ENCODE measurements at regions not wholly inside any gene's neighbourhood (a gene's known extent, or its start where the extent isn't known, plus 50 kb on each side); places are given as distances from the start of the nearest gene placed in this dataset.
A peak's percentile ranks its signal among the peaks of the same experiment; 100 is the strongest.

GRCh38 chr2:9764153-9764778, 79.0 kb upstream of the TAF1B start:
- ChIA-PET POLR2A (no interaction called here), CTCF (interaction anchor here (1.0 kb wide), 1 partner anchor 284 kb away, joined by 3 read pairs; no protein-coding TSS in a partner anchor)
- no peak for TF ChIP-seq CTCF (IDR thresholded peaks at IDR 0.05; ENCODE audit: insufficient read depth, low read length, missing control alignments)
- DNase-seq (ENCODE audit: low read depth, low spot score) = no peak
- no peak overlapping the region for H3K4me3 ChIP-seq (ENCODE audit: low read depth, low read length)

- ChIA-PET POLR2A (no interaction called here), CTCF (no interaction called here)
- H3K4me3 ChIP-seq (ENCODE audit: low read depth, low read length) = no peak overlapping the region
- TF ChIP-seq CTCF (IDR thresholded peaks at IDR 0.05; ENCODE audit: insufficient read depth, low read length, missing control alignments) = no peak
- no peak for DNase-seq (ENCODE audit: low read depth, low spot score)
These were observed 77.4 kb upstream of the TAF1B start for GRCh38 chr2:9765611-9766531.

GRCh38 chr2:9767656-9768281, 75.5 kb upstream of the TAF1B start:
- DNase-seq (ENCODE audit: low read depth, low spot score) = no peak
- no peak overlapping the region for H3K4me3 ChIP-seq (ENCODE audit: low read depth, low read length)
- no peak for TF ChIP-seq CTCF (IDR thresholded peaks at IDR 0.05; ENCODE audit: insufficient read depth, low read length, missing control alignments)
- ChIA-PET POLR2A (no interaction called here), CTCF (interaction anchor here (0.7 to 9.6 kb wide), 7 partner anchors 11 to 280 kb away, joined by 3 to 180 read pairs (median 27); no protein-coding TSS in a partner anchor)

GRCh38 chr2:9768388-9768787, 74.9 kb upstream of the TAF1B start:
- TF ChIP-seq CTCF (IDR thresholded peaks at IDR 0.05; ENCODE audit: insufficient read depth, low read length, missing control alignments) = peak; percentile 57
- ChIA-PET CTCF (interaction anchor here (0.7 to 9.6 kb wide), 8 partner anchors 11 to 314 kb away, joined by 3 to 180 read pairs (median 24); no protein-coding TSS in a partner anchor), POLR2A (no interaction called here)
- H3K4me3 ChIP-seq (ENCODE audit: low read depth, low read length) = no peak overlapping the region
- no peak for DNase-seq (ENCODE audit: low read depth, low spot score)

- DNase-seq (ENCODE audit: low read depth, low spot score) = no peak
- H3K4me3 ChIP-seq (ENCODE audit: low read depth, low read length) = no peak overlapping the region
- ChIA-PET CTCF (interaction anchor here (0.6 to 9.6 kb wide), 53 partner anchors 9 to 666 kb away, joined by 3 to 180 read pairs (median 5); partner anchors contain the start of genes ADAM17, KLF11 and YWHAQ), POLR2A (interaction anchor here (1.2 kb wide), 1 partner anchor 139 kb away, joined by 3 read pairs; the partner anchor contains the start of gene YWHAQ)
- TF ChIP-seq CTCF (IDR thresholded peaks at IDR 0.05; ENCODE audit: insufficient read depth, low read length, missing control alignments) = no peak
These were observed 73.9 kb upstream of the TAF1B start for GRCh38 chr2:9769171-9770005.

Data from AG04449 (cell line).